ENCODE measurements at regions not wholly inside any gene's neighbourhood (a gene's known extent, or its start where the extent isn't known, plus 50 kb on each side); places are given as distances from the start of the nearest gene placed in this dataset.

- TF ChIP-seq RXRA (IDR thresholded peaks at IDR 0.05) = no peak
- no peak for TF ChIP-seq MAX (IDR thresholded peaks at IDR 0.05)
- H3K36me3 ChIP-seq (ENCODE audit: control insufficient read depth in 4 of 4, insufficient read depth in 3 of 4, low read depth in 1 of 4, low read length in 3 of 4) = no peaks in the 10 kb centered on the region
- no peaks in the 10 kb centered on the region for H3K4me1 ChIP-seq (ENCODE audit: control insufficient read depth in 4 of 4, insufficient read depth in 4 of 4, low read length in 3 of 4)
- no peak overlapping the region for H3K4me3 ChIP-seq (ENCODE audit: low read depth in 1 of 3, low read length in 3 of 3)
- no peak overlapping the region for H3K27ac ChIP-seq (ENCODE audit: low read depth in 1 of 2, low read length in 2 of 2)
- H3K9ac ChIP-seq (ENCODE audit: low read depth in 1 of 2, low read length in 2 of 2) = no peak overlapping the region
- DNase-seq (ENCODE audit: low spot score) = no peak
- 76% methylated on average over 4 of the region's 4 CpGs for WGBS
- H3K9me3 ChIP-seq (ENCODE audit: control insufficient read depth in 4 of 4, low read length in 3 of 4) = no peaks in the 10 kb centered on the region
- H3K27me3 ChIP-seq (ENCODE audit: control insufficient read depth in 4 of 4, insufficient read depth in 4 of 4, low read length in 3 of 4) = no peaks in the 10 kb centered on the region
Observed at GRCh38 chr1:200336101-200336845, 73.6 kb downstream of the ZNF281 start.

GRCh38 chr1:200334661-200335256, 75.1 kb downstream of the ZNF281 start:
- Histone ChIP-seq H3K36me3 (ENCODE audit: control insufficient read depth in 4 of 4, insufficient read depth in 3 of 4, low read depth in 1 of 4, low read length in 3 of 4) (no peaks in the 10 kb centered on the region), H3K4me3 (ENCODE audit: low read depth in 1 of 3, low read length in 3 of 3) (no peak overlapping the region), H3K27ac (ENCODE audit: low read depth in 1 of 2, low read length in 2 of 2) (no peak overlapping the region), H3K4me1 (ENCODE audit: control insufficient read depth in 4 of 4, insufficient read depth in 4 of 4, low read length in 3 of 4) (no peaks in the 10 kb centered on the region), H3K9ac (ENCODE audit: low read depth in 1 of 2, low read length in 2 of 2) (no peak overlapping the region), H3K9me3 (ENCODE audit: control insufficient read depth in 4 of 4, low read length in 3 of 4) (no peaks in the 10 kb centered on the region), H3K27me3 (ENCODE audit: control insufficient read depth in 4 of 4, insufficient read depth in 4 of 4, low read length in 3 of 4) (no peaks in the 10 kb centered on the region)
- no peak for TF ChIP-seq HNF4A (conservative IDR thresholded peaks at IDR 0.05)
- no peak for TF ChIP-seq RXRA (IDR thresholded peaks at IDR 0.05)
- TF ChIP-seq YY1 (IDR thresholded peaks at IDR 0.05) = no peak
- TF ChIP-seq JUND (IDR thresholded peaks at IDR 0.05) = no peak
- no peak for TF ChIP-seq NR2F2 (IDR thresholded peaks at IDR 0.05)
- no peak for TF ChIP-seq FOXA2 (IDR thresholded peaks at IDR 0.05)
- TF ChIP-seq MAX (IDR thresholded peaks at IDR 0.05) = no peak
- TF ChIP-seq HNF4G (IDR thresholded peaks at IDR 0.05) = no peak
- TF ChIP-seq FOXA1 (IDR thresholded peaks at IDR 0.05) = no peak
- TF ChIP-seq EGR1 (IDR thresholded peaks at IDR 0.05; ENCODE audit: low read depth in 2 of 2) = no peak
- no peak for TF ChIP-seq GABPA (IDR thresholded peaks at IDR 0.05 in 1 of 2, conservative IDR thresholded peaks at IDR 0.05 in 1 of 2)
- TF ChIP-seq CTCF (IDR thresholded peaks at IDR 0.05; ENCODE audit: low read depth, low read length, missing input control) = no peak
- no peak for TF ChIP-seq TAF1 (conservative IDR thresholded peaks at IDR 0.05)
- TF ChIP-seq RAD21 (IDR thresholded peaks at IDR 0.05) = no peak
- TF ChIP-seq REST (IDR thresholded peaks at IDR 0.05) = no peak
- no peak for TF ChIP-seq ZBTB33 (IDR thresholded peaks at IDR 0.05)
- no peak for TF ChIP-seq SP1 (IDR thresholded peaks at IDR 0.05)
- DNase-seq (ENCODE audit: low spot score) = no peak
- WGBS = 94% methylated on average over 2 of the region's 2 CpGs

Data from liver (tissue), 8 donors.